Naive B cell (primary cell): ENCODE measurements at regions not wholly inside any gene's neighbourhood (a gene's known extent, or its start where the extent isn't known, plus 50 kb on each side); places are given as distances from the start of the nearest gene placed in this dataset.
A peak's percentile ranks its signal among the peaks of the same experiment; 100 is the strongest.

ENCODE experiments used
- ATAC-seq, 2 donors: fragments of 150-1000 bp; cut with Tn5 transposase; 2 replicates each; pipeline ENCODE4 v1.10.0; 2021; ENCODE audit warnings: low read depth in 2 of 2, mild to moderate bottlenecking in 2 of 2, moderate library complexity in 2 of 2
- DNase-seq: peaks from one replicate; pipeline ENCODE4 v3.0.0; 2022
- H3K27ac Mint-ChIP-seq, 6 donors: one replicate each; pipeline ENCODE4 v1.8.0; 2020 to 2022; ENCODE audit warnings: mild to moderate bottlenecking in 6 of 6, mixed read lengths in 6 of 6, moderate library complexity in 5 of 6, inconsistent platforms in 2 of 6
- H3K27me3 Mint-ChIP-seq, 3 donors: one replicate each; pipeline ENCODE4 v1.8.0; 2021 to 2022; ENCODE audit warnings: mixed read lengths in 3 of 3, mild to moderate bottlenecking in 1 of 3
- H3K36me3 Mint-ChIP-seq, 2 donors: one replicate each; pipeline ENCODE4 v1.8.0; 2020 to 2022; ENCODE audit warnings: mixed read lengths in 2 of 2, inconsistent platforms in 1 of 2, mild to moderate bottlenecking in 1 of 2
- H3K4me1 Mint-ChIP-seq, 3 donors: one replicate each; pipeline ENCODE4 v1.8.0; 2020 to 2022; ENCODE audit warnings: mixed read lengths in 3 of 3, inconsistent platforms in 1 of 3, mild to moderate bottlenecking in 1 of 3, moderate library complexity in 1 of 3
- H3K4me3 Mint-ChIP-seq, 8 donors: one replicate each; pipeline ENCODE4 v1.8.0; 2020 to 2022; ENCODE audit warnings: mild to moderate bottlenecking in 8 of 8, mixed read lengths in 8 of 8, moderate library complexity in 8 of 8, inconsistent platforms in 2 of 8
- H3K9me3 Mint-ChIP-seq, 7 donors: one replicate each; pipeline ENCODE4 v1.8.0; 2020 to 2022; ENCODE audit warnings: mixed read lengths in 7 of 7, mild to moderate bottlenecking in 5 of 7, inconsistent platforms in 2 of 7, moderate library complexity in 1 of 7

- Mint-ChIP-seq H3K27me3 (no peaks in the 10 kb centered on the region), H3K36me3 (no peaks in the 10 kb centered on the region), H3K4me3 (peak overlapping the region; percentile 23 to 77 (median 52)), H3K4me1 (peaks cover 30 to 53% (median 47%) of the 10 kb centered on the region in 3 donors), H3K27ac (peak overlapping the region; percentile 71 to 95 (median 84)), H3K9me3 (peaks cover 0 to 2% (median 0%) of the 10 kb centered on the region in 7 donors)
- ATAC-seq: peak; percentile 20 to 31
- DNase-seq: peak; percentile 35
These were observed 138.1 kb upstream of the RASGEF1B start for GRCh38 chr4:81609844-81610243.

- peaks cover 0 to 2% (median 0%) of the 10 kb centered on the region in 7 donors for H3K9me3 Mint-ChIP-seq
- H3K36me3 Mint-ChIP-seq: no peaks in the 10 kb centered on the region
- H3K27me3 Mint-ChIP-seq: no peaks in the 10 kb centered on the region
- DNase-seq: no peak
- H3K27ac Mint-ChIP-seq: peak overlapping the region in 3 of 6 donors; percentile 50 to 88 (median 61)
- no peak for ATAC-seq
- no peak overlapping the region for H3K4me3 Mint-ChIP-seq
- H3K4me1 Mint-ChIP-seq: peaks cover 30 to 62% (median 54%) of the 10 kb centered on the region in 3 donors
These were observed 136.2 kb upstream of the RASGEF1B start for GRCh38 chr4:81607950-81608349.

GRCh38 chr4:81606801-81607501 lies 135.2 kb upstream of the RASGEF1B start:
- Mint-ChIP-seq H3K4me3 (peak overlapping the region; percentile 21 to 84 (median 64)), H3K4me1 (peaks cover 34 to 62% (median 54%) of the 10 kb centered on the region in 3 donors), H3K36me3 (no peaks in the 10 kb centered on the region)

GRCh38 chr4:81606166-81606565 lies 134.5 kb upstream of the RASGEF1B start:
- DNase-seq (no peak), ATAC-seq (no peak)
- Mint-ChIP-seq H3K27ac (peak overlapping the region; percentile 33 to 96 (median 86)), H3K27me3 (no peaks in the 10 kb centered on the region), H3K4me3 (peak overlapping the region; percentile 20 to 84 (median 60)), H3K4me1 (peaks cover 34 to 65% (median 55%) of the 10 kb centered on the region in 3 donors), H3K9me3 (peaks cover 0 to 2% (median 0%) of the 10 kb centered on the region in 7 donors), H3K36me3 (no peaks in the 10 kb centered on the region)

More at GRCh38 chr4:81606801-81607501, 135.2 kb upstream of the RASGEF1B start:
- Mint-ChIP-seq H3K27me3 (no peaks in the 10 kb centered on the region), H3K9me3 (peaks cover 0 to 2% (median 0%) of the 10 kb centered on the region in 7 donors), H3K27ac (peak overlapping the region; percentile 33 to 96 (median 86))
- ATAC-seq (peak; percentile 71 to 76), DNase-seq (peak; percentile 66)

GRCh38 chr4:81605271-81605670 lies 133.6 kb upstream of the RASGEF1B start:
- Mint-ChIP-seq H3K4me1 (peaks cover 32 to 71% (median 57%) of the 10 kb centered on the region in 3 donors), H3K4me3 (peak overlapping the region in 7 of 8 donors; percentile 3 to 84 (median 57)), H3K9me3 (peaks cover 0 to 1% (median 0%) of the 10 kb centered on the region in 7 donors), H3K27ac (peak overlapping the region; percentile 81 to 96 (median 84)), H3K27me3 (no peaks in the 10 kb centered on the region), H3K36me3 (no peaks in the 10 kb centered on the region)
- DNase-seq: peak; percentile 51
- peak; percentile 53 to 61 for ATAC-seq

GRCh38 chr4:81604683-81605218 lies 133.0 kb upstream of the RASGEF1B start:
- peak overlapping the region; percentile 79 to 96 (median 82) for H3K27ac Mint-ChIP-seq
- H3K4me3 Mint-ChIP-seq: peak overlapping the region in 4 of 8 donors; percentile 21 to 62 (median 50)
- H3K27me3 Mint-ChIP-seq: no peaks in the 10 kb centered on the region
- no peak for ATAC-seq
- peaks cover 27 to 71% (median 52%) of the 10 kb centered on the region in 3 donors for H3K4me1 Mint-ChIP-seq
- H3K36me3 Mint-ChIP-seq: no peaks in the 10 kb centered on the region
- DNase-seq: no peak
- no peaks in the 10 kb centered on the region for H3K9me3 Mint-ChIP-seq

- Mint-ChIP-seq H3K27me3 (no peaks in the 10 kb centered on the region), H3K4me1 (peaks cover 23 to 59% (median 39%) of the 10 kb centered on the region in 3 donors), H3K4me3 (no peak overlapping the region), H3K9me3 (peaks cover 0 to 3% (median 0%) of the 10 kb centered on the region in 7 donors), H3K36me3 (no peaks in the 10 kb centered on the region), H3K27ac (peak overlapping the region in 1 of 6 donors; percentile 10)
- DNase-seq (no peak), ATAC-seq (no peak)
These were observed 131.1 kb upstream of the RASGEF1B start for GRCh38 chr4:81602854-81603253.

- Mint-ChIP-seq H3K27ac (peak overlapping the region in 2 of 6 donors; percentile 20 to 44), H3K4me1 (peaks cover 12 to 43% (median 27%) of the 10 kb centered on the region in 3 donors), H3K36me3 (no peaks in the 10 kb centered on the region), H3K9me3 (peaks cover 0 to 3% (median 0%) of the 10 kb centered on the region in 7 donors), H3K4me3 (no peak overlapping the region), H3K27me3 (no peaks in the 10 kb centered on the region)
- ATAC-seq (no peak), DNase-seq (no peak)
These were observed 129.6 kb upstream of the RASGEF1B start for GRCh38 chr4:81601358-81601694.

GRCh38 chr4:81600520-81601357 lies 129.0 kb upstream of the RASGEF1B start:
- Mint-ChIP-seq H3K27ac (peak overlapping the region in 1 of 6 donors; percentile 49), H3K36me3 (no peaks in the 10 kb centered on the region), H3K27me3 (no peaks in the 10 kb centered on the region), H3K9me3 (peaks cover 0 to 3% (median 0%) of the 10 kb centered on the region in 7 donors), H3K4me3 (no peak overlapping the region), H3K4me1 (peaks cover 6 to 37% (median 21%) of the 10 kb centered on the region in 3 donors)
- ATAC-seq (no peak), DNase-seq (no peak)

GRCh38 chr4:81599742-81600380 lies 128.2 kb upstream of the RASGEF1B start:
- H3K27me3 Mint-ChIP-seq: no peaks in the 10 kb centered on the region
- H3K4me1 Mint-ChIP-seq: peaks cover 5 to 31% (median 17%) of the 10 kb centered on the region in 3 donors
- DNase-seq (no peak), ATAC-seq (no peak)
- no peak overlapping the region for H3K4me3 Mint-ChIP-seq
- H3K9me3 Mint-ChIP-seq: peaks cover 0 to 3% (median 0%) of the 10 kb centered on the region in 7 donors
- no peaks in the 10 kb centered on the region for H3K36me3 Mint-ChIP-seq
- peak overlapping the region in 1 of 6 donors; percentile 24 for H3K27ac Mint-ChIP-seq

GRCh38 chr4:81595798-81596610 lies 124.3 kb upstream of the RASGEF1B start:
- peak overlapping the region in 1 of 6 donors; percentile 23 for H3K27ac Mint-ChIP-seq
- H3K4me1 Mint-ChIP-seq: peaks cover 14 to 39% (median 31%) of the 10 kb centered on the region in 3 donors
- no peak for DNase-seq
- ATAC-seq: no peak
- H3K36me3 Mint-ChIP-seq: no peaks in the 10 kb centered on the region
- H3K4me3 Mint-ChIP-seq: no peak overlapping the region
- H3K27me3 Mint-ChIP-seq: no peaks in the 10 kb centered on the region
- H3K9me3 Mint-ChIP-seq: peaks cover 0 to 8% (median 0%) of the 10 kb centered on the region in 7 donors

GRCh38 chr4:81595287-81595686 lies 123.6 kb upstream of the RASGEF1B start:
- Mint-ChIP-seq H3K4me3 (no peak overlapping the region), H3K27ac (no peak overlapping the region), H3K4me1 (peaks cover 15 to 36% (median 32%) of the 10 kb centered on the region in 3 donors), H3K36me3 (no peaks in the 10 kb centered on the region), H3K27me3 (no peaks in the 10 kb centered on the region), H3K9me3 (peaks cover 0 to 8% (median 0%) of the 10 kb centered on the region in 7 donors)
- ATAC-seq: no peak
- no peak for DNase-seq
